GM23248 (cell line): ENCODE measurements at regions not wholly inside any gene's neighbourhood (a gene's known extent, or its start where the extent isn't known, plus 50 kb on each side); places are given as distances from the start of the nearest gene placed in this dataset.

ENCODE experiments used
- EZH2 ChIP-seq: fragments of 200-600 bp; sonication (generic); IDR thresholded peaks from 2 replicates; pipeline ENCODE4 v1.6.1; 2018; ENCODE audit warnings: antibody characterized with exemption, mild to moderate bottlenecking; ENCODE audit not compliant: insufficient read depth, poor library complexity, severe bottlenecking
- EZH2phosphoT487 ChIP-seq: fragments of 200-600 bp; sonication (generic); IDR thresholded peaks from 2 replicates; pipeline ENCODE4 v1.6.1; 2018; ENCODE audit warnings: antibody characterized with exemption, moderate library complexity, mild to moderate bottlenecking, low read depth; ENCODE audit not compliant: insufficient read depth

DNA sequence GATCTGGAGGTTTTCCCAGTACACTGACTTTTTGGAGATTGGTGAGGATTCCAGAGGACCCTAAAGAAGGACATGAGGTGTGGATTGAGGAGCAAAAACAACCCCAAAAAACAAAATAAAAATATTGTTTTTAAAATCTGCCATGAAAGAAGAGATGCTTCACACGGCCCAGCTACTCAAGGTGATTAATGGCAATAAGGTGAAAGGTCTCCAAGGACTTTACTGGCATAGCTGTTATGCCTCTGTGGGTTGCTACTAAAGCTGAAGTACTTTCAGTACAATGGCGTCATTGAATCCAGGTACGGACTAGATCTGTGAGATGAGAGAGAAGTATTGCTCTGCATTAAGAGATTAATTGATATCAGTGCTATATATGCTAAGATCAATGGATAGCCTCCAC is 606.4 kb downstream of the TDRD15 start:
- no peak for TF ChIP-seq EZH2
- TF ChIP-seq EZH2phosphoT487, result no peak
